ENCODE measurements at regions not wholly inside any gene's neighbourhood (a gene's known extent, or its start where the extent isn't known, plus 50 kb on each side); places are given as distances from the start of the nearest gene placed in this dataset.

GRCh38 chr9:87181670-87182069 is 234.4 kb upstream of the GAS1 start:
- H3K4me2 ChIP-seq (ENCODE audit: low read length) = no peak overlapping the region
- no peaks in the 10 kb centered on the region for H3K9me3 ChIP-seq (ENCODE audit: control insufficient read depth, insufficient read depth, low read length)
- no peaks in the 10 kb centered on the region for H3K79me2 ChIP-seq (ENCODE audit: control insufficient read depth, low read length)
- no peak overlapping the region for H3K4me3 ChIP-seq (ENCODE audit: low read length)
- no peaks in the 10 kb centered on the region for H3K9me2 ChIP-seq (replicated peaks; ENCODE audit: control insufficient read depth, low read length)
- H3F3A ChIP-seq (ENCODE audit: control insufficient read depth, insufficient read depth) = no peaks in the 10 kb centered on the region
- H4K20me1 ChIP-seq (ENCODE audit: control insufficient read depth, insufficient read depth, low read depth, low read length) = no peaks in the 10 kb centered on the region
- H3K27ac ChIP-seq (ENCODE audit: low read depth, low read length) = no peak overlapping the region
- H3K36me3 ChIP-seq (ENCODE audit: control insufficient read depth, low read length) = no peaks in the 10 kb centered on the region
- TF ChIP-seq CTCF (IDR thresholded peaks at IDR 0.05; ENCODE audit: low read depth, low read length, poor library complexity, severe bottlenecking) = no peak
- no peak for TF ChIP-seq EZH2phosphoT487 (IDR thresholded peaks at IDR 0.05; ENCODE audit: borderline replicate concordance, low read length)
- H3K4me1 ChIP-seq (ENCODE audit: control insufficient read depth, low read length) = no peaks in the 10 kb centered on the region
- H3K27me3 ChIP-seq (ENCODE audit: control insufficient read depth, low read length) = no peaks in the 10 kb centered on the region

DNA sequence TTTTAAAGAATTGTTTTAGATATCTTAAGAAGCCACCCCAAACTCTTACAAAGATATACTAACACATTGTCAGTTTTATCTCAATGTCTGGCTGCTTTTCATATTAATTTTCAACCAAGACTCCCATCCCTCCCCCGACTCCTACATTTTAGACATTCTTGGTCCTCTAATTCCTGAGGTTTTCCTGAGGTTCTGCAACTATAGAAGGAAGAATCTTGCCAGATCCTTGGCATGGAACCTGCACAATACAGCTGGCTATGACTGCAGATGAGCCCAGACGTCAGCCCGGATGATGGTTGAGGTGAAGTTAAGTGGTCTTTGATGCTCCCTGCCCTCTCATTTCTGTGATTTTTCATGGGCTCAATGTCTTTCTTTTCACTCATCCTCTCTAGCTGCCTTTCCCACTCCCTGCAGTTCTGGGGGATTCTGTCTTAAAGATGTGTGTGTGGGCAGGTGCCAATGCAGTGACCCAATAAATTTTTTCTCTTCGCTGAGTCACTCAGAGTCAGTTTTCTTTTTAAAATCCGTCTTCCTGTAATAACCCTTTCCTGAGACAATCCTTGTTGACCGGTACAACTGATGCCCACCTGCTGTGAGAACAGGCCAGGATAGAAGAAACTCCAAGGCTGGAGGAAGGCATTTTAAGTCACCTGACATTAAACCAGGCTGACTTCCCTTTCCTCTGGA is 237.8 kb upstream of the GAS1 start:
- H3K36me3 ChIP-seq (ENCODE audit: control insufficient read depth, low read length) = no peaks in the 10 kb centered on the region
- TF ChIP-seq EZH2phosphoT487 (IDR thresholded peaks at IDR 0.05; ENCODE audit: borderline replicate concordance, low read length) = no peak
- no peak for TF ChIP-seq CTCF (IDR thresholded peaks at IDR 0.05; ENCODE audit: low read depth, low read length, poor library complexity, severe bottlenecking)
- H3K9me2 ChIP-seq (replicated peaks; ENCODE audit: control insufficient read depth, low read length) = no peaks in the 10 kb centered on the region
- H3K4me1 ChIP-seq (ENCODE audit: control insufficient read depth, low read length) = no peaks in the 10 kb centered on the region
- H4K20me1 ChIP-seq (ENCODE audit: control insufficient read depth, insufficient read depth, low read depth, low read length) = no peaks in the 10 kb centered on the region
- no peaks in the 10 kb centered on the region for H3K79me2 ChIP-seq (ENCODE audit: control insufficient read depth, low read length)
- H3K27ac ChIP-seq (ENCODE audit: low read depth, low read length) = no peak overlapping the region
- H3K4me2 ChIP-seq (ENCODE audit: low read length) = no peak overlapping the region
- no peaks in the 10 kb centered on the region for H3F3A ChIP-seq (ENCODE audit: control insufficient read depth, insufficient read depth)
- no peaks in the 10 kb centered on the region for H3K27me3 ChIP-seq (ENCODE audit: control insufficient read depth, low read length)
- no peak overlapping the region for H3K4me3 ChIP-seq (ENCODE audit: low read length)
- no peaks in the 10 kb centered on the region for H3K9me3 ChIP-seq (ENCODE audit: control insufficient read depth, insufficient read depth, low read length)

- no peaks in the 10 kb centered on the region for H3K36me3 ChIP-seq (ENCODE audit: control insufficient read depth, low read length)
- H3K27me3 ChIP-seq (ENCODE audit: control insufficient read depth, low read length) = no peaks in the 10 kb centered on the region
- no peaks in the 10 kb centered on the region for H3K79me2 ChIP-seq (ENCODE audit: control insufficient read depth, low read length)
- no peaks in the 10 kb centered on the region for H3F3A ChIP-seq (ENCODE audit: control insufficient read depth, insufficient read depth)
- H3K4me2 ChIP-seq (ENCODE audit: low read length) = no peak overlapping the region
- TF ChIP-seq EZH2phosphoT487 (IDR thresholded peaks at IDR 0.05; ENCODE audit: borderline replicate concordance, low read length) = no peak
- TF ChIP-seq CTCF (IDR thresholded peaks at IDR 0.05; ENCODE audit: low read depth, low read length, poor library complexity, severe bottlenecking) = no peak
- no peaks in the 10 kb centered on the region for H3K4me1 ChIP-seq (ENCODE audit: control insufficient read depth, low read length)
- no peaks in the 10 kb centered on the region for H4K20me1 ChIP-seq (ENCODE audit: control insufficient read depth, insufficient read depth, low read depth, low read length)
- H3K4me3 ChIP-seq (ENCODE audit: low read length) = no peak overlapping the region
- H3K27ac ChIP-seq (ENCODE audit: low read depth, low read length) = no peak overlapping the region
- H3K9me3 ChIP-seq (ENCODE audit: control insufficient read depth, insufficient read depth, low read length) = no peaks in the 10 kb centered on the region
- H3K9me2 ChIP-seq (replicated peaks; ENCODE audit: control insufficient read depth, low read length) = no peaks in the 10 kb centered on the region; the same call in 1 of the 2 replicates
These were observed 240.3 kb upstream of the GAS1 start for GRCh38 chr9:87187656-87188055.

All from DOHH2 (cell line).